CD4-positive, alpha-beta T cell treated with Interleukin-6 at 100 ng/mL for 8 hours (primary cell): ENCODE measurements at regions not wholly inside any gene's neighbourhood (a gene's known extent, or its start where the extent isn't known, plus 50 kb on each side); places are given as distances from the start of the nearest gene placed in this dataset.
"Not testable (repeated sequence)": the region's sequence is repeated elsewhere in the genome, so short reads cannot be mapped to it uniquely, and the experiment has no call there.

Experiments
- DNase-seq: peaks from one replicate; pipeline ENCODE4 v3.0.0-alpha.2; 2020; ENCODE audit warnings: mixed read lengths, low spot score

DNA sequence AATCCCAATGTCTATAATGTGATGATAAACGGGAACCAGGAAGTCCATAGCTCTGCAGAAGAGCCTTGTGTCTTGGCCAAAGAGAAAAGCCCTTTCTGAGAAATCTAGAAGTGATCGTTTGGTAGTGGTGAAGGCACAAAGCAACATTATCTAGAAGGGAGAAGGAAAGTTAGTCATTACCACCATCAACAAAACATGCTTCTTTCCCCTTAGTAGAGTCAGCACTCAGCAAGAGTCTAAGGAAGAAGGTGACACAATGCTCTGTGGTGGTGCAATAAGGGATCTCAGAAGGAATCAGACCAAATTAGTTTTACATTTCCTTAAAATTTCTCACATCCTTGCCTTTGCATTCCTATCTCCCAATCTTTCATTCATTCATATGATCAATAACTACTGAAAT, 134.4 kb upstream of the PRDX6 start:
- DNase-seq: no peak

DNA sequence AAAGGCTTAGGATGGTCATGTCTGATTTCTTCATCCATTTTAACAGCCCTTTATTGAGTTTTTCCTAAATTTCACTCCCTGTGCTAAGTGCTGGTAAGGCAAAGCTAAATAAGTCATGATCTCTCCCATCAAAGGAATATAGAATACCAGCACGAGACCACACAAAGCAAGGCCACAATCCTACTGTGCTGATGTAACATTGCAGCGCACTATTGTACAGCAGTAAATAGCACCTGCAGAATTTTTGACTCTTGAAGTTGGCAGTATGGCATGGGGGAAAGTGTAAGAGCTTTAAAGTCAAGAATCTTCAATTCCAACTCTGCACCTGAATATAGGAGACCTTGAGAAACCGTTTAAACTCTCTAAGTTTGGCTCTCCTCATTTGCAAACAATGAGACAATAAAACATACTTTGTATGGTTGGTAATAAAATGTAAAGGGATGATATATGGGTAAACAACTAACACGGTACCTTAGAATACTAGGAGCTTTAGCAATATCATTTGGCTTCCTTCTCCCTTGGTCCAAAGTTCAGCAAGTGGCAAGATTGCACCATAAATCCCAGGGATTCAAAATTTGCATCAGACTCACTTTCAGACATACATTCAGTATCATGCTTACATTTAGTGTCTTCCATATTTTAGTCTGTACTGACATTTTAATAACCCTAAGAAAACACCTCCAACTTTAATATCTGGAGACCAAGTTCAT, 132.9 kb upstream of the PRDX6 start:
- DNase-seq: no peak

DNA sequence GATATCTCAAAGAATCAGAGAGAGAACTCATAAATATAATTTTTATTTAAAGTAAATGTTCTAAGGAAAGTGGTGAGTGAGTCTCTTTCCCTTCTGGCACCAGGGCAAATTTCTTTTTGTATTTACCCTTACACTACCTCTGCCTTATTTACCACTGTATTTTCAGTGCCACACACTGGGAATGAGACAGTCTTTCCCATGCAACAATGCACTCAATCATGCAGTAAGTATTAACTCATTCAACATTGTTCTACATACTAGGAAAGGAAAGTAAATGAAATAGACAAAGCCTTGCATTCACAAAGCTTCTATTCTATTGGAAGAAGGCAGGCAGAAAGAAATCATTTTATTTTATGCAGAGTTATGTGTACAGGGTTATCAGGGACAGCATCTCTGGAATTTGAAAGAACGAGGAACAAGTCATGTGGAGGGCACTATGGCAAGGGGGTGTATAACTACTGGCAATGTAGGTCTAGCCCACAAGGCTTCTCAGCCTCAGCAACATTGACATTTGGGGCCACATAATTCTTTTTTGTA, 129.8 kb upstream of the PRDX6 start:
- DNase-seq: no peak

DNA sequence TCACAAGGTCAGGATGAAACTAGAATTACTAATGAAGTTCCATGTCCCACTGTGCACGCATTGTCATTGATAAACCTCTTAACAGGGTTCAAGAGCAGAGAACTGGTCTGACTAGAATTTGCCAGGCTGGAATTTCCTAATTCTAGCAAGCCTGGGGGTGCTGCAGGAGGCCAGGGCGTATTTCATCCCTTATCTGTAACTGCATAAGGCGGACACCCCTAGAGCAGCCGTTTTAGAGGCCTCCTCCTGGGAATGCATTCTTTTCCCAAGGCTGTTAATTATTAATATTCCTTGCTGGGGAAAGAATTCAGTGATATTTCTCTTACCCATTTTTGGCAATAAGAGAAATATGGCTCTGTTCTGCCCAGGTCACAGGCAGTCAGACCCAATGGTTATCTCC, 124.5 kb upstream of the PRDX6 start:
- DNase-seq: not testable (repeated sequence)

DNA sequence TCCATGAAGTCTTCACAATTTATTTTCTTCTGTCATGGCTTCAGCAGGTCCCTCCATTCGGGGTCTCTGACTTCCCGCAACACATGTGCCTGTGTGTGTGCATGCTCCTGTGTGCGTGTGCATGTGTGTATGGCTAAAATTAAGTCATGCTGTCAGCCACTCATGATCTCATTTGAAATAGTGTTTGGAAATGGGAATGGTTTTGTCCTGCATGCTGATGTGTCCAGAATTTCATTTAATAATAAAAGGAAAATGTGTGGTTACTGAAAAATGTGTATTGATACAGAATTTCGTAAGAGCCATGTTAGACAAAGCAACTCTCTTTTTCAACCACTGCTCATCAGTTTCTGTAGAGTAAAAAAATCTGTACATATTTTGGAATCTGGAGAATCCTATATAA, 123.8 kb upstream of the PRDX6 start:
- DNase-seq: no peak

DNA sequence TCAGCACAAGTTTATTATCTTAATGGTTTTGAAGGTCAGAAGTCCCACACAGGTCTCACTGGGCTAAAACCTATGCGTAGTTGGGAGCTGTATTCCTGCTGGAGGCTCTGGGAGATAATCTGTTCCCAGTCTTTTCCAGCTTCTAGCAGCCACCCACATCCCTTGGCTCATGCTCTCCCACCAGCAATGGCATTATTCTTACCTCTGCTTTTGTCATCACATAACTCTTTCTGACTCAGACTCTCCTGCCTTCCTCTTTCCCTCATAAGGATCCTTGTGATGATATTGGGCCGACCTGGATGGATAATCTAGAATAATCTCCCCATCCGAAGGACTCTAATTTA, 122.2 kb upstream of the PRDX6 start:
- DNase-seq: no peak

DNA sequence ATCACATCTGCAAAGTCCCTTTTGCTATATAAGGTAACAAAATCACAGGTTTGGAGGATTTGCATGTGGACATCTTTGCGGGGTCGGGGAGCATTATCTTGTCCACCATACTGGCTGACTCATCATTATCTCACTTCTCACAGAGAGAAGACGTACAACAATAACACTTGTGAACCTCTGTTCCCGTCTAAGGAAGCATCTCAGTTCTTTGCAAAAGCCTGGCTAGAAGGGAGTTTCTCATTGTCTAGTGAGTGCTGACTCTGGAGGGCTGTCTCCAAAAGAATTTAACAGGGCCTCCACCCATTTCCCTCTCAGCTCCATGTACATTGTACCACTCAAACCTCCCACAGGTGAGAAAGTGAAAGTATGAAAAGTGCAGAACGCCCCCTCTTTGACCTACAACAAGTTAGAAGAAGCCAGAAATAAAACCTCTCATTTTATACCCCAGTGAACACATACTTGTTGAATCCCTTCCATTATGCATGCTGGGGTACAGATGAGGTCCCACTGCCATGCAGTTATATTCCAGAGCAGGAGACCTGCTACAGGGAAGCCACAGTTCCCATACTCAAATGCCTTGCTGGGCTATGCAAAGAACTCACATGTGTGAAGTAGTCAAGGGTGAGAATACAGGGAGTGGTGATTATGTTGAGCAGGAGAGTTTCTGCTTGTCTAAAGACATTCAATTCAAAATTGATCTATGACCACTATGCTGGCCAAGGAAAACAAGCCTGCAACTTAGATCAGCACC, 121.7 kb upstream of the PRDX6 start:
- DNase-seq: no peak

DNA sequence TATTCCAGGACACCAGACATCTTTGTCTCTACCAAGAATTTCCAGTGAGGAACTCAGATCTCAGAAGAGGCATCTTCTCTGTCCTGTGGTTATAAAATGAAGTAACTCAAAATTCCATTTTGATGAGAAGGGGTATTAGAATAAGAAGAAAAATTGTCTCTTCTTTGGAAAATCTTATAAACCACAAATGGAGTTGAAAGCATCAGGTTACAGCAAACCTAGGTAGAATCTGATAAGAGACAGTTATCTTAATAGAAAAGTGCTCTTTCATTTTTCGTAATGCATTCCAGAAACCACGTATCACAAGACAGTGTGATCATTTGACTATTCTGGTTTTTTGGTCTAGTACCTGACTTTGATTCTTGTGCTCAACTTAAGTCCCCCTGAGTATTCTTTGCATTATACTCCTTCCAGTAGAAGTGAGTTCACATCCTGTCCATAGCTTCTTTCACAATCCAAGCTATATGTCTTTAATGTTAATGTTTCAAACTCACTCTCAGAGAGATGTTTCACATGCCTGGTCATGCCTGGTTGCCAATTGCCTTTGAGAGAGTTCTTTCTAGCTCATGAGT, 120.9 kb upstream of the PRDX6 start:
- no peak for DNase-seq

DNA sequence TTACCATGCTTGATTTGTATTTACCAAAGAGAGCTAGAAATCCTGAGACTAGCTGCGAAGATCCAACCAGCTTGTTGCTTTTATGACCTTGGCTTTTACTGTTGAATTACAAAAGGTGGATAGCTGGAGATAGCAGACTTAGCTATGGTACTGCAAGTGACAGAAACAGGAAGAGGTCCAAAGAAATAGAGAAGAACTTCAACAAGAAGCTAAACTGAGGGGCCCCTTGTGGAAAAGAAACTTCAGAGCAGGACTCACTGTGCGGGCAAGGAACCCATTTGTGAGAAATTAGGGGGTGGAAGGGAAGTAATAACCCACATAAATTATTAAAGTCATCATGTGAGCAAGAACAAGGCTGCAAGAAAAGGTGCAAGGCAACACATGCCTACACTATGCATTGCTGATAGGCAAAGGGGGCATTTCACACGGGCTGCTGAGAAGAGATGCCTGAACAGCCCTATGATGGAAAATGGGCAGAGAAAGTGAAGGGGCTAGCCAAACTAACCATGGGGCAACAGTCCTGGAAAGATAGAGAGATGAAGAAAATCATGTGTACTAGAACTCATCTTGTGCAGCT, 116.6 kb upstream of the PRDX6 start:
- no peak for DNase-seq

DNA sequence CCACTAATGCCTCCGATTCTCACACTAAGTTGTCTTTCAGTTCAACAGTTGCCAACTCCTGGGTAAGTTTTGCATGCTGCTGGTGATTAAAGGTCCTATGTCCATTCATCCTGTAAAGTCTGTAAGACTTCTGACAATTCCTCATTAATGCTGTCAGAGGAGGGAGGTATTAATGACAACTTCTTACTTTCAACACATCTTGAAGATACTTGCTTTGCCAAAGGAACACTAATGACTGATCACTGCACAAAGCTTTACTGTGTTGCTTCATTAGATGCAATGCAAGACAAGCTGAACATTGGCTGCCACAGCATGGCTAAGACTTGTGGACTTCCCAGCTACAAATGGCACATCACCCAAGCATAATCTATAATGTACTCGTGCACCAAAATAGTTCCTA, 114.6 kb upstream of the PRDX6 start:
- DNase-seq: no peak

DNA sequence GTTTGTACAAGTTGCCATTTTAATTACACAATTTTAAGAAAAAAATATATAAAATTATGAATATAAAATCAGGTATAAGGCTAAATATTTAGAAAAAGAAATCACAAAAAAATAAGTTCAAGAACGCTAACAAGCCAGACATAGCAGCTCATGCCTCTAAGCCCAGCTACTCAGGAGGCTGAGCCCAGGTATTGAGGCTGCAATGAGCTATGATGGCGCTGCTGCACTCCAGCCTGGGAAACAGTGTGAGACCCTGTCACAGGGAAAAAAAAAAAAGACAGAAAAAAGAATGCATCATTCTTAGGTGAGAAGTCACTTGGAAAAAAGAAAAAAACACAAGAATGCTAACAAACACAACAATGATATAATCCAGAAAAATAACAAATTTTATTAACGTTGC, 112.3 kb upstream of the PRDX6 start:
- no peak for DNase-seq

DNA sequence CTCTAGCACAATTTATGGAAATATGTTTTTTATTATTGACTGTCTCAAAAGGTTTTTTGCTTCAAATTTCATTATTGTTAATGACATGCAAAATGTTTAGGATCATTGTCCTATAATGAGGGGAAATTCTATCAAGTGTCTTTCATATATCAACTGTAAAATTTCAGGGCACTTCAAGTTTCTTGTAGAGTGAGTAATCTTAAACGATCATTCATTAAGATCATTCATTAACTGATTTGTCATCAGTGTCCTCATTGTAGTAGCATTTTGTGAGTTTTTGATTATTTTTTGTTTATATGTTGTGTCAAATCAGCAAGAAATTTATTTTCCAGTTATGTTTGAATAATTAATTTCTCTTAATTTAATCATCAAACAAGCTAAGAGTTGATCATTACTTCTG, 111.8 kb upstream of the PRDX6 start:
- no peak for DNase-seq

DNA sequence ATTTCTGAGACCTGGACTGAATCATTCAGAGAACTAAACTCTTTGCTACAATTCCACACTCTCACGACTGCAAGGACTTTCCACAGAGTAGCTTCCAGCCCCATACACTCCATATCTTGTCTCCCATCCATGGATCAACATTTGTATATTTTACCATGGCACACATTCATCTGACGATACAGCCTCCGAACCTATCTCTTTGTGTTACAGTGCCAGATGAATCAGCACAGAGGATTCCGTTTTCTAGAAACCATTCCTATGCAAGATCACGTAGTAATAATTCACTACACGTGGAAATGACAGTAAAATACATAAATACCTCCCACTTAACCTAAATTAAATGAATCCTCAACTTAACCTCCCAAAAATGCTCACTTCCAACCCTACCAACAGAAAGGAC, 110.0 kb upstream of the PRDX6 start:
- no peak for DNase-seq

DNA sequence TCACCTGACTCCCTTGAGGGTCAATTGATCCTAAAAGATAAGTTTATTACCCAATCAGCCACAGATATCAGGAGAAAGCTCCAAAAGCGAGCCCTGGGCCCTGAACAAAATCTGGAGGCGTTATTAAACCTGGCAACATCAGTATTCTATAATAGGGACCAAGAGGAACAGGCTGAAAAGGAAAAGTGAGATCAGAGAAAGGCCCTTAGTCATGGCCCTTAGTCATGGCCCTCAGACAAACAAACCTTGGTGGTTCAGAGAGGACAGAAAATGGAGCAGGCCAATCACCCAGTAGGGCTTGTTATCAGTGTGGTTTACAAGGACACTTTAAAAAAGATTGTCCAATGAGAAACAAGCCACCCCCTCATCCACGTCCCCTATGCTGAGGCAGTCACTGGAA, 106.5 kb upstream of the PRDX6 start:
- DNase-seq: not testable (repeated sequence)

DNA sequence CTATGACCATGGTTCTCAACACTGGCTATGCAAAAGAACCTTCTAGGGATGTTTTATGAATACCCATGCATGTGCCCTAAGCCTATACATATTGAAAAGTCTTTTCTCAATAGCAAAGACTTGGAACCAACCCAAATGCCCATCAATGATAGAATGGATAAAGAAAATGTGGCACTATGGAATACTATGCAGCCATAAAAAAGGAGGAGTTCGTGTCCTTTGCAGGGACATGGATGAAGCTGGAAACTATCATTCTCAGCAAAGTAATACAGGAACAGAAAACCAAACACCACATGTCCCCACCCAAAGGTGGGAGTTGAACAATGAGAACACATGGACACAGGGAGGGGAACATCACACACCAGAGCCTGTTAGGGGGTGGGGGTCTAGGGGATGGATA, 101.1 kb upstream of the PRDX6 start:
- DNase-seq: not testable (repeated sequence)

DNA sequence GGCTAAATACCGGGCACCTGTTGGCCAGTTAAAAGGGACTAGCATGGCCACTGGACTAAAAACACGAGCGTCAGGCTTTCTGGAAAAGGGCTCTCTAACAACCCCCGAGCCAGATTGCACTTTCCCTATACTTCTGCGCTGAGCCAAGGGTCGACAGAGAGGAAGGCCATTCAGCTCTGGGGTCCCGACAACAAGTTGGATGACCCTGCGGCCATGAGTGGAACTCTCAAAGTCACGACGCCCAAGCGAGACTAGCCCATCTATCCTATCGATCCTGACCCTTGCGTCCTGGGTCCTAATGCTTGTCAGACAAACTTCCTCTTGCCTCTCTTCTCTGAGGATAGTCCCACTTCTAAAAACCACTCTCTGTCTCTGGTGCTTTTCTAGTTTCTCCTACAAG, 99.9 kb upstream of the PRDX6 start:
- no peak for DNase-seq

DNA sequence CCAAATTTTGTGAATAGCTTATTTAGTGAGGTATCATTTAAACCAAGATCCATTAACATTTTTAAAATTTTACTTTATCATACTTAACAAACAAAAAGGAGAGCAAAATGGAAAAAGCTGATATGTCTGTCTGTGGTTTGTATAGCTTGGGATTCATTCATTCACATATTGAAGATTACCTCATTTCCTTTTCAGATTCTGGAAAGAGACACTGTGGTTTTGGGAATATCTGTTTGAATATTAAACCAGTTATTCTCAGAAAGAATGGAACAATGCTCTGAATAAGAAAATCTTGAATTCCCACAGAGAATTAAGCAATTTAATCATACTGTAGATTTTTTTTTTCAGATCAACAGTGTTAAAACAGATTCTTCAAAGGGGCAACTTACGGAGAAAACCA, 93.8 kb upstream of the PRDX6 start:
- no peak for DNase-seq

DNA sequence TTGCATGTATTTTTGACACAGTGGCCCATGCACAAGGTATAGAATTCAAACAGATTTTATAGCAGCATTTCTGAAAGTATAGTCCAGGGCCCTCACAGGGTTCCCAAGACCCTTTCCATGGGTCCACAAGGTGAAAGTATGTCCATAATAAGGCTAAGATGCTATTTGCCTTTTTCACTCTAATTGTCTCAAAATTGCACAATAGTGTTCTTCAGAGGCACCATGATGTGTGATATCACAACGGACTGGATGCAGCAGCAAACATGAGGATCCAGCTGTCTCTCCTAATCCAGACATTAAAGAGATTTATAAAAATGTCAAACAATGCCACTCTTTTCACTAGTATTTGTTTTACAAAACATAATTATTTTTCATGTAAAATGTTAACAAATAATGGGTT, 88.8 kb upstream of the PRDX6 start:
- DNase-seq: no peak

DNA sequence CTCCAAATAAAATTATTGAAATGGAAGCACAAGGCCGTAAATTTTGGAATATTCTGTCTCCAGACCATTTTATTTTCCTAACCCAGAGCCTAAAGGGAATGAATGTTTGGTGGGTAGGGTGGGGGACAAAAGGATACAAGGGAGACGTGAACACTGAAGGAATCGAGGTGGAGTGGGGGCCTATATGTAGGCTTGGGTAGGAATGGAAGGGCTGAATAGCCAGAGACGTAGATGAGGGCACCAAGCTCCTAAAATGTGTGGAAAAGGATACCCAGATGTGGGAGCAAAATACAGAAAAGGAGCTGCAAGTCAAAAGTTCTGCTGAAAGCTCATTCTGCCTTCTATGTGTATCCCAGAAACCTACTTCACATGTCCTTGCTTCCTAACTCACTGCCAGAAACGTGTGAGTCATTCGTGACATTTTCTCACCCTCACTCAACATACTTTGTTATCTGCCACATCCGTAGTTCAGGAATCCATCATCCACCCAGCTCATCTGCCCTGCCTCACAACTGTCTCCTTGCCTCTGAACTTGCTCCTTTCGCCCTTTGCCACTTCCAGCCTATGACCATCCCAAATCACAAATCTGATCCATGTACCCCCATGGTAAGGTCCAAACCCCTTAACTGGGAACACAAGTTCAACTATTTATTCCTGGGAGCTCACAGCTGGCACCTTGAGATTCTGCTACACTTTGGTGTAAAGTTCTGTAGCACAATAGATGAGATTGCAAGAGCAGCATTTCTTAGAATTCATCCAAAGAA, 84.1 kb upstream of the PRDX6 start:
- no peak for DNase-seq

DNA sequence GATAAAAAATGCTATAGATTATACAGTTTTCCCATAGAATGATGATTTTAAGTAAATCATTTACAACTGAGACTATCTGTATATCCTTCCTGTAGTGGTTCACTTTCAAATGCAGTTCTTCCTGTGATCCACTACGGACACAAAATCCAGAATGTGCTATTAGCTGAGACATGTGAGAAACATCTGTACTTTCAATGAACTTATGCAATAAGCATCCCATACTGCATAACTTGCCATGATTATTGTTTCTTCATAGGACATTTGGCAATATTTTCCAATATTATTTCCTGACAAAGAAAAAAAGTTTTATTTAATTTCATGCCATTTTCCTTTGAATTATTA, 83.5 kb upstream of the PRDX6 start:
- no peak for DNase-seq

DNA sequence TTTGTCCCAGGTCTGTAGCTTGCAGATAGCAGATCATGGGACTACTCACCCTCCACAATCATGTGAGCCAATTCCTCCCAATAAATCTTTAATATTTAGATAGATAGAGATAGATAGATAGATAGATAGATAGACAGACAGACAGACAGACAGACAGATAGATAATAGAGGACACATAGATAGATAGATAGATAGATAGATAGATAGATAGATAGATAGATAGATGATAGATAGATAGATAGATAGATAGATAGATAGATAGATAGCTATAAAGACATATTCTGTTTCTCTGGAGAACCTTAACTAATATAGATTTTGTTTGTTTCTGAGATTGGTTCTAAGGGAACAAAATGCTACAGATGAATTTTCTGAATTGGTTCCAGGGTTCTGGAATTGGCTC, 82.3 kb upstream of the PRDX6 start:
- not testable (repeated sequence) for DNase-seq

DNA sequence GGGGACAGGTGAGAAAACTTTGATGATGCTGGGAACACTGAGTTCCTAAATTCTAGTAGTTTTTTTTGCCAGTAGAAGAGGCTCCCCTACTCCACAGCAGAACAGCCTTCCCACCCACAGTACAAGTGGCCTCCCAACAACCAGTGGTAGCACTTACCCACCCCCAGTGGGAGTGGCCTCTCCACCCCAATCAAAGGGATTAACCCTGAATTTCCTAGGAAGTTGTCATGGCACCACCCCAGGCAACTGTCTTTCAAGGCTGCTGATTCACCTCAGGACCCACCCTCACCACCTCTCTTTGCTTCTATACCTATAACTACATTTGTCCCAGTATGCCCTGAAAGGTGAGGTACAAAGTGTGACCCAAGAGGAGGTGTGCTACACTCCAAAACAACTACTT, 81.4 kb upstream of the PRDX6 start:
- DNase-seq: no peak
